Activated CD4-positive, alpha-beta T cell treated with anti-CD3 and anti-CD28 coated beads, Interleukin-2, amount 50 U/mL, for 48 hours (primary cell): ENCODE measurements at regions not wholly inside any gene's neighbourhood (a gene's known extent, or its start where the extent isn't known, plus 50 kb on each side); places are given as distances from the start of the nearest gene placed in this dataset.
"Not testable (repeated sequence)": the region's sequence is repeated elsewhere in the genome, so short reads cannot be mapped to it uniquely, and the experiment has no call there.

ENCODE experiments used
- DNase-seq, 2 experiments: peaks; one replicate each; pipeline ENCODE4 v3.0.0-alpha.2; 2020

GRCh38 chr20:29883514-29884219 lies 1373.8 kb upstream of the DEFB115 start:
- not testable (repeated sequence) for DNase-seq

- DNase-seq: not testable (repeated sequence)
Measured at GRCh38 chr20:29884322-29884721, 1373.1 kb upstream of the DEFB115 start.

- DNase-seq: not testable (repeated sequence)
Measured at GRCh38 chr20:29885282-29886185, 1371.9 kb upstream of the DEFB115 start.

DNA sequence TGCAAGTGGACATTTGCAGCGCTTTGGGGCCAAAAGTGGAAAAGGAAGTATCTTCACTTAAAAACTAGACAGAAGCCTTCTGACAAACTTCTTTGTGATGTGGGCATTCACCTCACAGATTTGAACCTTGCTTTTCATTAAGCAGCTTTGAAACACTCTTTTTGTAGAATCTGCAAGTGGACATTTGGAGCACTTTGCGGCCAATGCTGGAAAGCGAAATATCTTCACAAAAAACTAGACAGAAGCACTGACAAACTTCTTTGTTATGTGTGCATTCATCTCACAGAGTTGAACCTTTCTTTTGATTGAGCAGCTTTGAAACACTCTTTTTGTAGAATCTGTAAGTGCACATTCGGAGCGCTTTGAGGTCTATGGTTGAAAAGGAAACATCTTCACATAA lies 1365.9 kb upstream of the DEFB115 start:
- DNase-seq: not testable (repeated sequence)
